HCT116 (cell line): ENCODE measurements at regions not wholly inside any gene's neighbourhood (a gene's known extent, or its start where the extent isn't known, plus 50 kb on each side); places are given as distances from the start of the nearest gene placed in this dataset.

ENCODE experiments used
- ATAC-seq: fragments of 200-7000 bp; cut with Tn5 transposase; 2 replicates; pipeline ENCODE4 v1.9.1; 2020; ENCODE audit warnings: mild to moderate bottlenecking, moderate library complexity
- BruUV-seq: library from RNA; stranded (reverse); fragments of 400-500 nt; replicated peaks from 2 replicates; lab custom pipeline; 2021; lab: Mats Ljungman, UMichigan
- CTCF ChIA-PET: fragments of 300-600 bp; sonication (Branson Sonifier 250); formaldehyde crosslinking; loops from one replicate; lab custom pipeline; 2021; ENCODE audit warnings: antibody characterized with exemption; lab: Charles Lee
- POLR2A ChIA-PET: fragments of 300-600, 350-600 bp; sonication (Branson Sonifier 250); formaldehyde crosslinking; loops from one replicate; lab custom pipeline; 2021; ENCODE audit warnings: antibody characterized with exemption; lab: Charles Lee
- RAD21 ChIA-PET, 2 experiments: fragments of 300-600 bp; sonication (Branson Sonifier 250); formaldehyde crosslinking; loops; one replicate each; lab custom pipeline; 2023; ENCODE audit warnings: low total read pairs in 2 of 2; ENCODE audit not compliant: uncharacterized antibody in 2 of 2, unreplicated experiment in 2 of 2, low non-redundant PET in 1 of 2; lab: Charles Lee
- DNase-seq: peaks from one replicate; pipeline ENCODE4 v3.0.0-alpha.2; 2010; ENCODE audit warnings: low read depth, low spot score
- H2AFZ ChIP-seq: fragments of 200-600 bp; shearing (Covaris generic), sonication (generic); 2 replicates; pipeline ENCODE4 v1.6.1; 2017; ENCODE audit warnings: low read depth, mixed run types, mixed read lengths, antibody characterized with exemption, low read length; ENCODE audit not compliant: poor library complexity, severe bottlenecking
- H3K27ac ChIP-seq: 2 replicates; pipeline ENCODE4 v1.5.1; 2012; ENCODE audit warnings: low read depth, low read length
- H3K27me3 ChIP-seq: fragments of 200-600 bp; sonication (generic); 2 replicates; pipeline ENCODE4 v1.6.1; 2016; ENCODE audit warnings: mixed run types, low read length, mixed read lengths; ENCODE audit not compliant: insufficient read depth
- H3K36me3 ChIP-seq, 2 experiments: fragments of 200-500 bp in 1 of 2; fragments of 200-600 bp in 1 of 2; sonication (Bioruptor generic) in 1 of 2; sonication (generic) in 1 of 2; 2 replicates each; pipeline versions ENCODE4 v1.5.1 to v1.6.1; 2014 to 2016; ENCODE audit warnings: low read length in 2 of 2, inconsistent platforms in 1 of 2, mixed read lengths in 1 of 2, mixed run types in 1 of 2; ENCODE audit not compliant: insufficient read depth in 2 of 2, control insufficient read depth in 1 of 2
- H3K4me1 ChIP-seq, 2 experiments: fragments of 200-600 bp in 1 of 2; sonication (generic) in 1 of 2; 2 replicates each; pipeline versions ENCODE4 v1.5.1 to v1.6.1; 2012 to 2017; ENCODE audit warnings: low read length in 2 of 2, inconsistent platforms in 1 of 2, mild to moderate bottlenecking in 1 of 2, mixed read lengths in 1 of 2, mixed run types in 1 of 2, moderate library complexity in 1 of 2; ENCODE audit not compliant: insufficient read depth in 2 of 2, control insufficient read depth in 1 of 2
- H3K4me2 ChIP-seq: fragments of 200-600 bp; sonication (generic); 2 replicates; pipeline ENCODE4 v1.6.1; 2017; ENCODE audit warnings: mixed run types, low read length, mixed read lengths
- H3K4me3 ChIP-seq, 2 experiments: fragments of 200-600 bp in 1 of 2; sonication (generic) in 1 of 2; replicated peaks in 1 of 2; 2 replicates each; pipeline ENCODE4 v1.5.1; 2011 to 2016; ENCODE audit warnings: low read length in 2 of 2, control low read depth in 1 of 2, low read depth in 1 of 2, mild to moderate bottlenecking in 1 of 2, mixed read lengths in 1 of 2, mixed run types in 1 of 2
- H3K79me2 ChIP-seq: fragments of 200-600 bp; sonication (generic); 2 replicates; pipeline ENCODE4 v1.6.1; 2017; ENCODE audit warnings: mild to moderate bottlenecking, mixed run types, low read length, moderate library complexity, mixed read lengths; ENCODE audit not compliant: insufficient read depth
- H3K9ac ChIP-seq: fragments of 200-600 bp; sonication (generic); 2 replicates; pipeline ENCODE4 v1.6.1; 2016; ENCODE audit warnings: low read length, mixed read lengths
- H3K9me2 ChIP-seq: fragments of 200-600 bp; sonication (generic), shearing (Covaris generic); 2 replicates; pipeline ENCODE4 v1.6.1; 2017; ENCODE audit warnings: mixed run types, mild to moderate bottlenecking, moderate library complexity; ENCODE audit not compliant: insufficient read depth
- H3K9me3 ChIP-seq, 2 experiments: fragments of 200-500 bp in 1 of 2; fragments of 200-600 bp in 1 of 2; sonication (Bioruptor generic) in 1 of 2; sonication (generic) in 1 of 2; 2 replicates each; pipeline ENCODE4 v1.6.1; 2014 to 2017; ENCODE audit warnings: low read length in 2 of 2, mixed read lengths in 2 of 2, inconsistent platforms in 1 of 2, low read depth in 1 of 2, mild to moderate bottlenecking in 1 of 2, mixed run types in 1 of 2, moderate library complexity in 1 of 2; ENCODE audit not compliant: control insufficient read depth in 1 of 2, insufficient read depth in 1 of 2
- H4K20me1 ChIP-seq: fragments of 200-600 bp; sonication (generic), shearing (Covaris generic); 2 replicates; pipeline ENCODE4 v1.6.1; 2017; ENCODE audit warnings: mixed run types, mild to moderate bottlenecking, moderate library complexity; ENCODE audit not compliant: insufficient read depth
- CBX3 ChIP-seq: IDR thresholded peaks from 2 replicates; pipeline ENCODE4 v1.6.1; 2012; ENCODE audit warnings: low read depth
- EZH2 ChIP-seq: fragments of 200-600 bp; sonication (generic); IDR thresholded peaks from 2 replicates; pipeline ENCODE4 v1.6.1; 2017; ENCODE audit warnings: antibody characterized with exemption, mixed run types
- JUND ChIP-seq: IDR thresholded peaks from 2 replicates; pipeline ENCODE4 v1.6.1; 2012
- MAX ChIP-seq: IDR thresholded peaks from 2 replicates; pipeline ENCODE4 v1.6.1; 2012
- POLR2A ChIP-seq: IDR thresholded peaks from 2 replicates; pipeline ENCODE4 v1.7.0; 2011; ENCODE audit warnings: borderline replicate concordance; ENCODE audit not compliant: insufficient read depth, insufficient read length; ENCODE audit errors: extremely low read depth
- POLR2AphosphoS5 ChIP-seq: IDR thresholded peaks from 2 replicates; pipeline ENCODE4 v1.6.1; 2011; ENCODE audit warnings: mild to moderate bottlenecking, low read depth, low read length, moderate library complexity
- RAD21 ChIP-seq: IDR thresholded peaks from 2 replicates; pipeline ENCODE4 v1.6.1; 2012; ENCODE audit warnings: low read depth, mild to moderate bottlenecking
- REST ChIP-seq: IDR thresholded peaks from 2 replicates; pipeline ENCODE4 v1.6.1; 2012; ENCODE audit warnings: low read depth
- SP1 ChIP-seq: IDR thresholded peaks from 2 replicates; pipeline ENCODE4 v1.6.1; 2012; ENCODE audit warnings: low read depth
- SRF ChIP-seq: IDR thresholded peaks from 2 replicates; pipeline ENCODE4 v1.6.1; 2012; ENCODE audit warnings: low read depth
- TCF7L2 ChIP-seq: IDR thresholded peaks from 2 replicates; pipeline ENCODE4 v1.7.0; 2011; ENCODE audit warnings: borderline replicate concordance, inconsistent platforms; ENCODE audit not compliant: insufficient read depth, insufficient read length; ENCODE audit errors: extremely low read depth
- intact Hi-C: fragments of 100-400 bp; cut with micrococcal nuclease; formaldehyde crosslinking; loops from 2 replicates; pipeline ENCODE4 v1.10.0; 2022

- Histone ChIP-seq H3K9ac (no peak overlapping the region), H3K27ac (no peak overlapping the region), H4K20me1 (no peaks in the 10 kb centered on the region), H3K9me3 (peaks cover 3 to 27% of the 10 kb centered on the region in 2 experiments; a peak in 2 of 4 replicates), H3K9me2 (no peaks in the 10 kb centered on the region)
- RAD21 ChIA-PET: no interaction called here
- no TSS peak for BruUV-seq
- no peak for ATAC-seq
- DNase-seq: no peak
- no peak for TF ChIP-seq SP1
- TF ChIP-seq JUND: no peak
- no peak for TF ChIP-seq POLR2AphosphoS5
- no peak for TF ChIP-seq MAX
- no peak for TF ChIP-seq TCF7L2
- no peak for TF ChIP-seq RAD21
- no peak for TF ChIP-seq POLR2A
- no peak for TF ChIP-seq CBX3
- no peak for TF ChIP-seq EZH2
- no peak for TF ChIP-seq REST
- TF ChIP-seq SRF: no peak
- TF ChIP-seq, all 23 proteins: peak for 0
- Histone ChIP-seq H2AFZ (no peak overlapping the region), H3K4me3 (no peak overlapping the region), H3K4me1 (no peaks in the 10 kb centered on the region), H3K4me2 (no peak overlapping the region), H3K27me3 (no peaks in the 10 kb centered on the region), H3K79me2 (no peaks in the 10 kb centered on the region), H3K36me3 (no peaks in the 10 kb centered on the region)
- ChIA-PET POLR2A (no interaction called here), CTCF (no interaction called here)
- intact Hi-C loops: no loop called here
These were observed 134.9 kb upstream of the ADARB2 start for GRCh38 chr10:1872151-1872726.
